ENCODE measurements at regions not wholly inside any gene's neighbourhood (a gene's known extent, or its start where the extent isn't known, plus 50 kb on each side); places are given as distances from the start of the nearest gene placed in this dataset.
"Not testable (repeated sequence)": the region's sequence is repeated elsewhere in the genome, so short reads cannot be mapped to it uniquely, and the experiment has no call there.

DNA sequence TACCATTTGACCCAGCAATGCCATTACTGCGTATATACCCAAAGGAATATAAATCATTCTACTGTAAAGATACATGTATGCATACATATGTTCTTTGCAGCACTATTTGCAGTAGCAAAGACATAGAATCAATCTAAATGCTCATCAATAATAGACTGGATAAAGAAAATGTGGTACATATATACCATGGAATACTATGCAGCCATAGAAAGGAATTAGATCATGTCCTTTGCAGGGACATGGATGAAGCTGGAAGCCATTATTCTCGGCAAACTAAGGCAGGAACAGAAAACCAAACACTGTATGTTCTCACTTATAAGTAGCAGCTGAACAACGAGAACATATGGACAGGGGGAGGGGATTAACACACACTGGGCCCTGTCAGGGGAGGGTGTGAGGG lies 54.8 kb upstream of the ZNF30 start:
- H3K4me1 ChIP-seq (ENCODE audit: control insufficient read depth in 2 of 2, insufficient read depth in 2 of 2, low read length in 2 of 2); H3K9me3 ChIP-seq (ENCODE audit: control insufficient read depth in 2 of 2, low read length in 2 of 2); H3K9ac ChIP-seq (ENCODE audit: low read depth in 1 of 2, low read length in 2 of 2); H3K36me3 ChIP-seq (ENCODE audit: control insufficient read depth in 2 of 2, insufficient read depth in 2 of 2, low read length in 2 of 2); H3K4me3 ChIP-seq (ENCODE audit: low read length in 2 of 2); H3K27me3 ChIP-seq (ENCODE audit: control insufficient read depth in 2 of 2, insufficient read depth in 2 of 2, low read length in 2 of 2); H3K27ac ChIP-seq (ENCODE audit: low read depth in 2 of 2, low read length in 2 of 2): not testable (repeated sequence)

DNA sequence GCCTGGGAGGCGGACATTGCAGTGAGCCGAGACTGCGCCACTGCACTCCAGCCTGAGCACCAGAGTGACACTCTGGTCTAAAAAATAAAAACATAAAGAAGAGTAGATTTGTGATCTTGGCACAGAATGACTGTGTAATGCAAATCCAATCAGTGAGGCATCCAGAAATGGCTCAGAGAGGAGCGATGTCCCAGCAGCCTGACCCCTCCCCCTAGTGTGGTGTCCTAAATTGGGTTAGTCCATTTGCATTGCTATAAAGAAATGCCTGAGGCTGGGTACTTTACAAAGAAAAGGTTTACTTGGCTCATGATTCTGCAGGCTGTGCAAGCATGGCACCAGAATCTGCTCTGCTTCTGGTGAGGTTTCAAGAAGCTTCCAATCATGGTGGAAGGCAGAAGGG lies 59.1 kb upstream of the ZNF30 start:
- Histone ChIP-seq H3K9me3 (ENCODE audit: control insufficient read depth in 2 of 2, low read length in 2 of 2) (no peaks in the 10 kb centered on the region), H3K27ac (ENCODE audit: low read depth in 2 of 2, low read length in 2 of 2) (no peak overlapping the region), H3K36me3 (ENCODE audit: control insufficient read depth in 2 of 2, insufficient read depth in 2 of 2, low read length in 2 of 2) (no peaks in the 10 kb centered on the region), H3K27me3 (ENCODE audit: control insufficient read depth in 2 of 2, insufficient read depth in 2 of 2, low read length in 2 of 2) (no peaks in the 10 kb centered on the region), H3K4me1 (ENCODE audit: control insufficient read depth in 2 of 2, insufficient read depth in 2 of 2, low read length in 2 of 2) (no peaks in the 10 kb centered on the region), H3K9ac (ENCODE audit: low read depth in 1 of 2, low read length in 2 of 2) (no peak overlapping the region), H3K4me3 (ENCODE audit: low read length in 2 of 2) (no peak overlapping the region)

DNA sequence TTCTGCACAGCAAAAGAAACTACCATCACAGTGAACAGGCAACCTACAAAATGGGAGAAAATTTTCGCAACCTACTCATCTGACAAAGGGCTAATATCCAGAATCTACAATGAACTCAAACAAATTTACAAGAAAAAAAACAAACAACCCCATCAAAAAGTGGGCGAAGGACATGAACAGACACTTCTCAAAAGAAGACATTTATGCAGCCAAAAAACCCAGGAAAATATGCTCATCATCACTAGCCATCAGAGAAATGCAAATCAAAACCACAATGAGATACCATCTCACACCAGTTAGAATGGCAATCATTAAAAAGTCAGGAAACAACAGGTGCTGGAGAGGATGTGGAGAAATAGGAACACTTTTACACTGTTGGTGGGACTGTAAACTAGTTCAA lies 61.5 kb upstream of the ZNF30 start:
- H3K27me3 ChIP-seq (ENCODE audit: control insufficient read depth in 2 of 2, insufficient read depth in 2 of 2, low read length in 2 of 2); H3K9me3 ChIP-seq (ENCODE audit: control insufficient read depth in 2 of 2, low read length in 2 of 2); H3K27ac ChIP-seq (ENCODE audit: low read depth in 2 of 2, low read length in 2 of 2); H3K4me3 ChIP-seq (ENCODE audit: low read length in 2 of 2); H3K4me1 ChIP-seq (ENCODE audit: control insufficient read depth in 2 of 2, insufficient read depth in 2 of 2, low read length in 2 of 2); H3K36me3 ChIP-seq (ENCODE audit: control insufficient read depth in 2 of 2, insufficient read depth in 2 of 2, low read length in 2 of 2); H3K9ac ChIP-seq (ENCODE audit: low read depth in 1 of 2, low read length in 2 of 2): not testable (repeated sequence)

DNA sequence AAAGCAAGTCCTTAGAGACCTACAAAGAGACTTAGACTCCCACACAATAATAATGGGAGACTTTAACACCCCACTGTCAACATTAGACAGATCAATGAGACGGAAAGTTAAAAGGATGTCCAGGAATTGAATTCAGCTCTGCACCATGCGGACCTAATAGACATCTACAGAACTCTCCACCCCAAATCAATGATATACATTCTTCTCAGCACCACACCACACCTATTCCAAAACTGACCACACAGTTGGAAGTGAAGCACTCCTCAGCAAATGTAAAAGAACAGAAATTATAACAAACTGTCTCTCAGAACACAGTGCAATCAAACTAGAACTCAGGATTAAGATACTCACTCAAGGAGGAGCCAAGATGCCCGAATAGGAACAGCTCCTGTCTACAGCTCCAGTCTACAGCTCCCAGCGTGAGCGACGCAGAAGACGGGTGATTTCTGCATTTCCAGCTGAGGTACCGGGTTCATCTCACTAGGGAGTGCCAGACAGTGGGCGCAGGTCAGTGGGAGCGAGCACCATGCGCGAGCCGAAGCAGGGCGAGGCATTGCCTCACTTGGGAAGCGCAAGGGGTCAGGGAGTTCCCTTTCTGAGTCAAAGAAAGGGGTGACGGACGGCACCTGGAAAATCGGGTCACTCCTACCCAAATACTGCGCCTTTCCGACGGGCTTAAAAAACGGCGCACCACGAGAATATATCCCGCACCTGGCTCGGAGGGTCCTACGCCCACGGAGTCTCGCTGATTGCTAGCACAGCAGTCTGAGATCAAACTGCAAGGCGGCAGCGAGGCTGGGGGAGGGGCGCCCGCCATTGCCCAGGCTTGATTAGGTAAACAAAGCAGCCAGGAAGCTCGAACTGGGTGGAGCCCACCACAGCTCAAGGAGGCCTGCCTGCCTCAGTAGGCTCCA lies 66.6 kb upstream of the ZNF30 start:
- peak overlapping the region in 1 of 2 donors; percentile 26 for H3K9ac ChIP-seq (ENCODE audit: low read depth in 1 of 2, low read length in 2 of 2)
- H3K27me3 ChIP-seq (ENCODE audit: control insufficient read depth in 2 of 2, insufficient read depth in 2 of 2, low read length in 2 of 2); H3K36me3 ChIP-seq (ENCODE audit: control insufficient read depth in 2 of 2, insufficient read depth in 2 of 2, low read length in 2 of 2); H3K9me3 ChIP-seq (ENCODE audit: control insufficient read depth in 2 of 2, low read length in 2 of 2); H3K27ac ChIP-seq (ENCODE audit: low read depth in 2 of 2, low read length in 2 of 2); H3K4me1 ChIP-seq (ENCODE audit: control insufficient read depth in 2 of 2, insufficient read depth in 2 of 2, low read length in 2 of 2): not testable (repeated sequence)
- H3K4me3 ChIP-seq (ENCODE audit: low read length in 2 of 2), result peak overlapping the region; percentile 43 to 60

DNA sequence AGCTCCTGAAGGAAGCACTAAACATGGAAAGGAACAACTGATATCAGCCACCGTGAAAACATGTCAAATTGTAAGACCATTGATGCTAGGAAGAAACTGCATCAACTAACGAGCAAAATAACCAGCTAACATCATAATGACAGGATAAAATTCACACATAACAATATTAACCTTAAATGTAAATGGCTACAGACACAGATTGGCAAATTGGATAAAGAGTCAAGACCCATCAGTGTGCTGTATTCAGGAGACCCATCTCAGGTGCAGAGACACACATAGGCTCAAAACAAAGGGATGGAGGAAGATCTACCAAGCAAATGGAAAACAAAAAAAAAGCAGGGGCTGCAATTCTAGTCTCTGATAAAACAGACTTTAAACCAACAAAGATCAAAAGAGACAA lies 67.4 kb upstream of the ZNF30 start:
- not testable (repeated sequence) for H3K4me1 ChIP-seq (ENCODE audit: control insufficient read depth in 2 of 2, insufficient read depth in 2 of 2, low read length in 2 of 2); H3K27ac ChIP-seq (ENCODE audit: low read depth in 2 of 2, low read length in 2 of 2); H3K27me3 ChIP-seq (ENCODE audit: control insufficient read depth in 2 of 2, insufficient read depth in 2 of 2, low read length in 2 of 2); H3K9ac ChIP-seq (ENCODE audit: low read depth in 1 of 2, low read length in 2 of 2); H3K36me3 ChIP-seq (ENCODE audit: control insufficient read depth in 2 of 2, insufficient read depth in 2 of 2, low read length in 2 of 2); H3K9me3 ChIP-seq (ENCODE audit: control insufficient read depth in 2 of 2, low read length in 2 of 2); H3K4me3 ChIP-seq (ENCODE audit: low read length in 2 of 2)

DNA sequence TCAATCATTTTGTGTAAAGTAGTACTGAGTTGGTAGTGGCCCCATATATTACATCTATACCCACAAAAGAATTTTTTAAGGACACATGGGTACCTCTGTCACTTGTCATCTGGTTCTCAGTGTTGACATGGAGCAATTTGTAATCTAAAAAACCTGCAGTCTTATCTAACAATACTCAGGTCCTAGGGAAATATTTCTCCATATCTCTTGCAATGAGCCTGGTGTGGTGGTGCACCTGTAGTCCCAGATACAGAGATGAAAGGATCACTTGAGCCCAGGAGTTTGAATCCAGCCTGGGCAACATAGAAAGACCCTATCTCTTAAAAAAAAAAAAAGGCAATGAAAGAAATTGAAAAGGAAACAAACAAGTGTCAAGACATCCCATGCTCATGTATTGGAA lies 70.7 kb upstream of the ZNF30 start:
- H3K4me1 ChIP-seq (ENCODE audit: control insufficient read depth in 2 of 2, insufficient read depth in 2 of 2, low read length in 2 of 2), result no peaks in the 10 kb centered on the region
- H3K27ac ChIP-seq (ENCODE audit: low read depth in 2 of 2, low read length in 2 of 2), result no peak overlapping the region
- no peak overlapping the region for H3K4me3 ChIP-seq (ENCODE audit: low read length in 2 of 2)
- H3K9ac ChIP-seq (ENCODE audit: low read depth in 1 of 2, low read length in 2 of 2), result no peak overlapping the region
- H3K36me3 ChIP-seq (ENCODE audit: control insufficient read depth in 2 of 2, insufficient read depth in 2 of 2, low read length in 2 of 2), result no peaks in the 10 kb centered on the region
- H3K27me3 ChIP-seq (ENCODE audit: control insufficient read depth in 2 of 2, insufficient read depth in 2 of 2, low read length in 2 of 2), result no peaks in the 10 kb centered on the region
- H3K9me3 ChIP-seq (ENCODE audit: control insufficient read depth in 2 of 2, low read length in 2 of 2), result no peaks in the 10 kb centered on the region

DNA sequence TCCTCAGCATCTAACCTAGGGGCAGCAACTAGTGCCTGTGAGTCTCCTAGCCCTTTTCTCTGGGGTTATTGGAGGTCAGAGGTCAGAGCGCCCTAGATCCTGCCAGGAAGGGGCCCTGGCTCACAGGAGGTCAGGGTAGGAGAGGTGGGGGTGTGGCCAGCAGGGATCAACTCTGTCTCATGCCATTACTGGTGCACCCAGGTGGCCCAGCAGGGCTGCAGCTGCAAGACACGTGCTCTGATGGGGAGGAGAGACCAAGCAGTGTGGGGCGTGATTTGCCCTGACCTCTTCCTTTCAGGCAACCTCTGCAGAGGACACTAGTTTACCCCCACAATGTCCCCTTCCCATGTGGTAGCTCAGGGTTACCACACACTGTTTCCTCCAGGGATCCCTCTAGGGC lies 73.3 kb upstream of the ZNF30 start:
- Histone ChIP-seq H3K9ac (ENCODE audit: low read depth in 1 of 2, low read length in 2 of 2) (no peak overlapping the region), H3K27ac (ENCODE audit: low read depth in 2 of 2, low read length in 2 of 2) (no peak overlapping the region), H3K27me3 (ENCODE audit: control insufficient read depth in 2 of 2, insufficient read depth in 2 of 2, low read length in 2 of 2) (no peaks in the 10 kb centered on the region), H3K9me3 (ENCODE audit: control insufficient read depth in 2 of 2, low read length in 2 of 2) (no peaks in the 10 kb centered on the region), H3K4me1 (ENCODE audit: control insufficient read depth in 2 of 2, insufficient read depth in 2 of 2, low read length in 2 of 2) (no peaks in the 10 kb centered on the region), H3K4me3 (ENCODE audit: low read length in 2 of 2) (no peak overlapping the region), H3K36me3 (ENCODE audit: control insufficient read depth in 2 of 2, insufficient read depth in 2 of 2, low read length in 2 of 2) (peaks cover 0 to 4% of the 10 kb centered on the region in 2 donors)

DNA sequence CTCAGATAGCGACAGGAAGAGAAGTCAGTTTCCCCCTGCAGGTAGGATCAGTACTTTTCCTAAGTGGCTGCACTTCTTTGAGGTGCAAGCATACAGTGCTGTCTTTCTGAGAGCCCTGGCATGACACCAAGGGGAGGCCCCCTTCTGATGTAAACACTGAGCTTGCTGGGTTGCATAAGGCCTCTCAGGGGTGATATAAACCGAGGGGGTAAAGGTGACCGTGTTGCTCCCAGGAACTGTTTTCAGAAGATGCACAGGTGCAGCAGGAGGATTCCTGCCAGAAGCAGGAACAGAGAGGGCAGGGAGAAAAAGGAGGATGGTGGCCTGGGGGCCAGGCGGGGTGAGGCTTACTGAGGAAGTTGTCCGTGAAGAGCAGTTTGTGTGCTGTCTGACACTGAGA lies 74.0 kb upstream of the ZNF30 start:
- no peak overlapping the region for H3K27ac ChIP-seq (ENCODE audit: low read depth in 2 of 2, low read length in 2 of 2)
- no peaks in the 10 kb centered on the region for H3K9me3 ChIP-seq (ENCODE audit: control insufficient read depth in 2 of 2, low read length in 2 of 2)
- no peak overlapping the region for H3K4me3 ChIP-seq (ENCODE audit: low read length in 2 of 2)
- peaks cover 0 to 4% of the 10 kb centered on the region in 2 donors for H3K36me3 ChIP-seq (ENCODE audit: control insufficient read depth in 2 of 2, insufficient read depth in 2 of 2, low read length in 2 of 2)
- H3K4me1 ChIP-seq (ENCODE audit: control insufficient read depth in 2 of 2, insufficient read depth in 2 of 2, low read length in 2 of 2), result no peaks in the 10 kb centered on the region
- no peak overlapping the region for H3K9ac ChIP-seq (ENCODE audit: low read depth in 1 of 2, low read length in 2 of 2)
- no peaks in the 10 kb centered on the region for H3K27me3 ChIP-seq (ENCODE audit: control insufficient read depth in 2 of 2, insufficient read depth in 2 of 2, low read length in 2 of 2)

DNA sequence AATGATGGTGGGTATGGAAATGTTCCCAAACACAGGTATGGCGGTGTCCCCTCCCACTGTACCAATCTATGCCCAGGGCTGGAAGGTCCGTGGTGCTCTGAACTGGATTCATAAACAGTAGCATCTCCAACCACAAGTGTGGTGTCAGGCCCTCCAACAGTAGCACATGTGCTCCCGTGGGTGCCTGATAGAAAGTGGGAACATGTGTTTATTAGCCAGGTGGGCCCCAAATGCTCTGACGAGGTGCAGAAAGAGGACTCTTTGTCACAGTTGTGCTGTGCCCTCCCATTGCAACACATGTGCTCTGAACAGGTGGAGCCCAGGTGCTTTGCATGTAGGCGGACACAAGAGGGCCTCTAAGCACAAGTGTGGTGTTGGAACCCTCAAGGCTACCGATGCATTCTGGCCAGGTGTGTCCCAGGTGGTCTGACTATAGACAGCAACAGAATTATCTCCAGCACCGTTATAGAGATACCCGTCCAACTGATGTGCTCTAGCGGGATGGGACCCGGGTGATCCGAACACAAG lies 75.4 kb upstream of the ZNF30 start:
- Histone ChIP-seq H3K36me3 (ENCODE audit: control insufficient read depth in 2 of 2, insufficient read depth in 2 of 2, low read length in 2 of 2) (peaks cover 0 to 4% of the 10 kb centered on the region in 2 donors), H3K27ac (ENCODE audit: low read depth in 2 of 2, low read length in 2 of 2) (no peak overlapping the region)

DNA sequence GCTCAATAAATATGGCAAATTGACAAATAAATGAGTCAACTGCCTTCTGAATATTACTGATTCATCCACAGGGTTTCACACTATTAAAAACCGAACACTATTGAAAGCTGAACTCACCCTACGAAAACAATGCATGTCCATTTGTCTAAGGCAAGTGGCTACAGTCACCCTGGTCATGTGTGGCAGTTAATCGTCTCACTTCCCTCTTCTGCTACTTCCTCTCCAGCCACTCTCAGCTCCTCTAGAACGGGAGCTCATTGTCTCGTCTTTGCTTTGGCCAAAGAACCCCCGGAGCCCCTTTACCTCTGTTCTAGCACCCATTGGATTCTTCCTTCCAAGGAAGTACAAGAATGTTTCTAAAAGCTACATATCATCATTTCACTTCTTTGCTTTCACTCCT lies 74.4 kb upstream of the ZNF599 start:
- Histone ChIP-seq H3K27me3 (ENCODE audit: control insufficient read depth in 2 of 2, insufficient read depth in 2 of 2, low read length in 2 of 2) (no peaks in the 10 kb centered on the region), H3K4me3 (ENCODE audit: low read length in 2 of 2) (no peak overlapping the region), H3K4me1 (ENCODE audit: control insufficient read depth in 2 of 2, insufficient read depth in 2 of 2, low read length in 2 of 2) (no peaks in the 10 kb centered on the region), H3K9ac (ENCODE audit: low read depth in 1 of 2, low read length in 2 of 2) (no peak overlapping the region), H3K27ac (ENCODE audit: low read depth in 2 of 2, low read length in 2 of 2) (no peak overlapping the region), H3K9me3 (ENCODE audit: control insufficient read depth in 2 of 2, low read length in 2 of 2) (no peaks in the 10 kb centered on the region), H3K36me3 (ENCODE audit: control insufficient read depth in 2 of 2, insufficient read depth in 2 of 2, low read length in 2 of 2) (peaks cover 0 to 4% of the 10 kb centered on the region in 2 donors)

More for the DNA sequence above, 75.4 kb upstream of the ZNF30 start:
- no peaks in the 10 kb centered on the region for H3K27me3 ChIP-seq (ENCODE audit: control insufficient read depth in 2 of 2, insufficient read depth in 2 of 2, low read length in 2 of 2)
- no peak overlapping the region for H3K4me3 ChIP-seq (ENCODE audit: low read length in 2 of 2)
- H3K9me3 ChIP-seq (ENCODE audit: control insufficient read depth in 2 of 2, low read length in 2 of 2), result no peaks in the 10 kb centered on the region
- no peak overlapping the region for H3K9ac ChIP-seq (ENCODE audit: low read depth in 1 of 2, low read length in 2 of 2)
- H3K4me1 ChIP-seq (ENCODE audit: control insufficient read depth in 2 of 2, insufficient read depth in 2 of 2, low read length in 2 of 2), result no peaks in the 10 kb centered on the region

Data from mucosa of rectum (tissue), 2 donors.